HPDE6-E6E7 (cell line): ENCODE measurements at regions not wholly inside any gene's neighbourhood (a gene's known extent, or its start where the extent isn't known, plus 50 kb on each side); places are given as distances from the start of the nearest gene placed in this dataset.

Experiments
- DNase-seq: peaks from one replicate; pipeline ENCODE4 v3.0.0; 2011; ENCODE audit warnings: missing footprints; ENCODE audit errors: extremely low spot score

GRCh38 chr5:84602371-84602771 lies 217.7 kb upstream of the EDIL3 start:
- DNase-seq = no peak

DNA sequence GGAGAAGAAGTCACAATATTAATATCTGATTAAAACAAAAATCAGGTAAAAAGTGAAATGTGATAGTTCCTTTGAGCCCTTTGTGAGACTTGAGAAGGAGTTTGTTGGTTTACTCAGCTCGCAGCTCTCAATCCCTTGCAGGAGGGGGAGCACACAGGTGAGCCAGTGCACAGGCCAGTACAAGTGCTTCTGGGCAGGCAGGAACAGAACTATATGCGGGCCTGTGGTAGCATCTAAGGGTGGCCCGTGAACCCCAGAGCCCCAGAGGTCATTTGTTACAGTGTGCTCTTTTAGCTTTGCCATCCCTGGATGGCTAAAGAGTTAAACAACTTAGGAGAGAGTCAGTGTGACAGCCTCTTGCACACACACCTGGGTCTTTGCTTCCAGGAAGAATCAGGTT lies 215.3 kb upstream of the EDIL3 start:
- DNase-seq = no peak

DNA sequence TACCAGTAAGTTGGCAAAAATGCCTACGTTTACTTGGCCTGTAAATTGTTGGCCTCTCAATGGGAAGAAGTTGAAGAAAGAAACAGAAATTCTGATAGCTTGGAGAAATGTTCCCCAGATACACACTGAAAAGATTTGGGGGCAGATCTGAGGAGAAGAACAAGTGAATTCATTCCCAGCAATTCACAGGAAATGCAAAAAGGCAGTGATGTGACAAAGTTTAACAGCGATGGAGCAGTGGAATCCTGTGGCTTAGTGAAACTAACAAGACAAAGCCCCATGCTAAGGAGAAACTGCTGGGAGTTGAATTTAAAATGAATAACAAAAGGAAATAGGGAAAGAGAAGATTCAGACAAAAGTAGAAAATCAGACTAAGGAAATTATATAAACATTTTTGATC lies 213.2 kb upstream of the EDIL3 start:
- DNase-seq = no peak

- DNase-seq = no peak
These were observed 205.9 kb upstream of the EDIL3 start for GRCh38 chr5:84590629-84591028.

GRCh38 chr5:84589926-84590325 lies 205.2 kb upstream of the EDIL3 start:
- no peak for DNase-seq

DNA sequence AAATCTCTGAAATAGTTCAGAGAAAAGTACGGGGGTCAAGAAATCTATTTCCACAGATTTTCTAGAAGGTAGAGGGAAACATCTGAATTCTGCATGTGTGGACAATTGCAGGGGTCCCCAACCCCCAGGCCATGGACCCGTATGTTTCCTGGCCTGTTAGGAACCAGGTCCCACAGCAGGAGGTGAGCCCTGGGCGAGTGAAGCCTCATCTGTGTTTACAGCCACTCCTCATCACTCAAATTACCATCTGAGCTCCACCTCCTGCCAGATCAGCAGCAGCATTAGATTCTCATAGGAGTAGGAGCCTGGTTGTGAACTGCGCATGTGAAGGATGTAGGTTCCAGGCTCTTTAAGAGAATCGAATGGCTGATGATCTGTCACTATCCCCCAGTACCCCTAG lies 200.5 kb upstream of the EDIL3 start:
- DNase-seq = no peak

DNA sequence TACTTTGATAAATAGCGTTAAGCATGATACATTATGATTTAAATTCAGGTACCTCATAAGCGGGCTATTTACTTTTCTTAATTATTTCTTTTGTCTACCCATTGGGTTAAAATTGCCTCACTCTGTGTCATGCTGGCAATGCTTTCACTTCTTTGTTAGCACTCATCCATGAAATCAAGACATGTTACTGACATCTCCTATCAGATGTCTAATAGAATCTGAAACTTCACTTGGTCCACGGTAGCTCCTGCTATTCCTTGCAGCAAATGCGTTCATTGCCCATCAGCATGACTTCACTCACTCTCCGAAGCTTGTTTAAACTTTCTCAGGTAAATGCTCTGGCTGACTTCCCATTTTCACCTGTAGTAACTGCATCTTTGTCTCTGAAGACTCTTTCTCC lies 193.5 kb upstream of the EDIL3 start:
- DNase-seq = no peak

- DNase-seq = no peak
These were observed 188.5 kb upstream of the EDIL3 start for GRCh38 chr5:84573017-84573712.

DNA sequence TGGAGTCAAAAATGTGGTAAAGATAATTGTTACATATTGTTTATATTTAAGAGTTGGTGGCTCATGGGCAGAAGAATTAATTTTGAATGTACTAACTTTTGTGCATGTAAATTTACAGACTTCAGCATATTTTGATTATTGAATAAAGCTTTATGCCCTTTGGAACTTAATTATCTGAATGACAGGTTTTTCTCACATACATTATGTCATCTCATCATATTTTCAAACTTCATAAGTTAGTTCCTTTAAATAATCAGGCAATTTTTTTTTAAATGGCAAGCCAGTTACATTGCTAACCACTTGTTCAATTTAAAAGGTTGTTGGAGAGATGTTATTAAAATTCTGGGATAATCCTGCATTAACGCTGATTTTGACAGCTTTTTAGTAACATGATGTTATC lies 184.6 kb upstream of the EDIL3 start:
- DNase-seq = no peak

DNA sequence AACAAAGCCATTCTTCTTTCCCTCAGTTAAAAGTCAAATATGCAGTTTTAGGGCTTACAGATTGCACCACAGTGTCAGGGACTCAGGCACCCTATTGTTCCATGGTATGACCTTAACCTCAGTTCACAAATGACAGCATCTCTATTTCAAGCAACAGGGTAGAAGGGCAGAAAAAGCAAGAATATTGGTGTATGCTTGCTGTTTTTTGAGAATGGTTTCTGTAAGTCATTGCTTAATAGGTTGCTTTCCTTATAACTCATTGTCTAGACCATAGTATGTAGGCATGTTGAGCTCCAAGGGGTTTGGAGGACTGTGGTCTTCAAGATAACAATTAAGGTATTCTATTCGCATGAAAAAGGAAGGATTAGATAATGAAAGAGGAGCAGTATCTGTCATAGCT lies 183.5 kb upstream of the EDIL3 start:
- DNase-seq = no peak

- DNase-seq = no peak
These were observed 181.2 kb upstream of the EDIL3 start for GRCh38 chr5:84565866-84566265.

- DNase-seq = no peak
These were observed 179.8 kb upstream of the EDIL3 start for GRCh38 chr5:84564321-84565075.

- no peak for DNase-seq
These were observed 165.5 kb upstream of the EDIL3 start for GRCh38 chr5:84550222-84550621.

DNA sequence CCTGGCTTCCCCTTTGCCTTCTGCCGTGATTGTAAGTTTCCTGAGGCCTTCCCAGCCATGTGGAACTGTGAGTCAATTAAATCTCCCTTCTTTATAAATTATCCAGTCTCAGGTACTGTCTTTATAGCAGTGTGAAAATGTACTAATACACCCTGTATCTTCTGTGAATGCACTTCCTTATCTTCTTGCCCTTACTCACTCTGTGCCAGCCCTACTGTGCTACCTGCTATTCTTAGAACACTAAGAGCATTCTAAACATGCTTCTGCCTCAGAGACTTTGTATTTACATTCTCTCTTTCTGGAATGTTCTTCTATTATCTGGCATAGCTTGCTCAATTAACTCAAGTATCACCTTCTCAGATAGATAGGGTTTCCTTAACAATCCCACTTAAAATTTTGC lies 164.4 kb upstream of the EDIL3 start:
- no peak for DNase-seq

DNA sequence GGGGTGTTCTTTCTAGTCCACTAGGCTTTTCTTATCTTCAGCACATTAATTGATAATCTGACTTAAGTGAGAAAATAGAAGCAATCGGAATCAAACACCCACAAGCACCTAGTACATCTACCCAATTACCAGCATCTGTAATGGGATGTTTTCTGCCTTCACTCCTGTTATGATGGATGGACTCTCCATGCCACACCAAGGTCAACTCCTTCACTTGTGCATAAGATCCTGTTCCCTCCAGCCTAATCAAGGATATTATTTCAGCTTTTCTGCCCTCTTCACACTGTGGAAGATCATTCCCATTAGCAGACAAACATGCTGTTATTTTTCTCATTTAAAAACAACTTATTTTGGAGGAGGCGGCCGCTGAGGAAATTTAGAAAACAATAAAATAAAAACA lies 162.0 kb upstream of the EDIL3 start:
- no peak for DNase-seq

DNA sequence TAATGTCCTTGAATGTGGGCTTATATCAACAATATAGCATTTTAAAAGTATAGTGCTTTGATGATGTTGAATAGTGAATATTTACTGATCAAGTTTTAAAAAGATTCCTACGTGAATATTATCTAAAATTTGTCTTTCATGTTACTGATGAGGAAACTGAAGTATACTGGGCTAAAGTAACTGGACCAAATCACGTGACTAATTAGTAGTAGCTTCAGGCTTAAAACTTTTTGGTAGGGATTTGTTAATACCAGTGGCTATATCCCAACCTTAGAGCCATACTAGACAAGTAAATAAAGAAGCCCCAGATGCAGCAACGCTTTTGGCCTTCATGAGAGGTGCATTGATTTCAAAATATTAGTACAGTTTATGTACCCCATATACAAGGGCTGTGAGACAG lies 152.1 kb upstream of the EDIL3 start:
- DNase-seq = no peak

DNA sequence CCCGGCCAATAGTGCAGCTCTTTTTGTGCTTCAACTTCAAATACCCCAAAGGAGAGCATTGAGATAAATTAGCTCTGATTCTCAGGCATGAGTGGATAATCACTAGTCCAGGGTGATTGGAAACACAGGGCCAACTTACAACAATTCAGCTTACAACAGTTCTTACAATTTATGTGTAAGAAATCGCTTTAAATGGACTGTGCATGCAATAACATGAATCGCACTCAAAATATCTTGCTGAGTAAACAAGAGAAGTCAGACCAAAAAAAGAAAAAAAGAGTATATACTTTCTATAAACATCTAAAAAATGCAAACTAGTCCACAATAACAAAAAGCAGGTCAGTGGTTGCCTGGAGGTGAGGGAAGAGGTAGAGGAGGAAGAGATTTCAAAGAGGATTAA lies 150.6 kb upstream of the EDIL3 start:
- no peak for DNase-seq

- DNase-seq = no peak
These were observed 139.8 kb upstream of the EDIL3 start for GRCh38 chr5:84524491-84524890.

DNA sequence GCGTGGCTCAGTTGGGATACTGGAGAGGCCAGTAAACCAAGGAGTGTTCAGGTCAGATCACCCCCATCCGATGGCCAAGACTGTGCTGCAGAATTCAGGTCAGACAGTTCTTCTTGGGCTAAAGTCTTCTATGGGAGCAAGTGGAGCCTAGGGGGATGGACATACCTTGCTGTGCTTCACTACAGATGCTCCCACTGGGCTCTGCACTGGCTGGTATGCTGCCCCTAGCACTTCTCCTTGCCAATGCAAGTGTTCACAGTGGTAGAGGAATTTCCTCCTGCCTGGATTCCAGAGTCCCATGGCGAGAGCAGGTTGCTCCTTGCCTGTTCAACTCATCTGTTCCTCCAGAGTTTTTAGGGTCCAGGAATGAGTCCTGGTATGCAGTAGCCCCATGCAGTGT lies 134.2 kb upstream of the EDIL3 start:
- no peak for DNase-seq

DNA sequence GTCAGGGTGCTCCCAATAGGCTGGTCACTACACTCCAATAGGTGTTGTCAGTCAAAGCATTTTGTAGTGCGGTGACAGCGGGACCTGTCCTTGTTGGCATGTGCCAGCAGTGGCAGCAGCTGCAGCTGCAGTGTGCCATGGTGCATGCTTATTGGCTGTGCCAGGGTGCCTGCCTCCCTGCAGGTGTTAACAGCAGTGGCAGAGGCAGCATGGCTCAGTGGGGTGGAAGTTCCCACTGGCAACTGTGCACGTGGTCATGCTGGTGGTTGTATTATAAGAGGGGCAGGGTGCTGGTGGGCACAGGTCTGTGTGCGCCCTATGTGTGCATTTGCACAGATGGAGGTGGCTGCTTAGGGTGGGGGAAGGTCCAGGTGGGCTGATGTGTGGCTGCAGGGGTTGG lies 133.7 kb upstream of the EDIL3 start:
- no peak for DNase-seq

- no peak for DNase-seq
These were observed 121.9 kb upstream of the EDIL3 start for GRCh38 chr5:84506625-84507024.

DNA sequence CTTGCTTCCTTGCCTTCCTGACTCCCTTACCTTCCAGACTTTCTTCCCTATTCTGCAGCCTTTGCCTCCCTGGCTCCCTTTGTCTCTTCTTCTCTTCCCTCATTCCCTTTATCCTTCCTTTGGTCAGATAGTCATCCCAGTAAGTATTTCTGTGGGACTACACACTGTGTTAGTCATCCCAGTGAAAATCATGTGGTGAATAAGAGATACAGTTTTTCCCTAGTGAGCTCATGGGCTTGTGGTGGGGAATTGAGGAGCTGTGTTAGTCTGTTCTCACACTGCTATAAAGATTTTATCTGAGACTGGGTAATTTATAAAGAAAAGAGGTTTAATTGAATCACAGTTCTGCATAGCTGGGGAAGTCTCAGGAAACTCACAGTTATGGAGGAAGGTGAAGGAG lies 109.8 kb upstream of the EDIL3 start:
- no peak for DNase-seq

DNA sequence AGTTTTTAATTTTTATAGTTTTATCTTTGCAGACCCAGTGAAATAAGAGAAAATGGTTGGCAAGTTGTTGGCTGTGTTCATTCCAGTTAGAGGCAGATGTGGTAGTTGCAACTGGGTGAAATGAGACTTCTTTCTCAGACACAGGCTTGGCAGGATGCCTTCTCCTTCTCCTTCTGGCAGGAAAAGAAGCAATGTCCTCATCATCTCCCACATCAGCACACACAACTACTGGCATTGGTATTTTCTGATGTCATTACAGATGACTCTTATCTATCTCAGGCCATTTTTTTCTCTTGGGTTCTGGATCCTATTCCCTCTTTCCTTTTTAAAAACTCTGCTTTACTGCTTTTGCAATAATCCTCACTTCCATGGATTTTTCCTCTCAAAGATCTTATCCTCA lies 103.3 kb upstream of the EDIL3 start:
- DNase-seq = no peak
